Natural killer cell (primary cell): ENCODE measurements at regions not wholly inside any gene's neighbourhood (a gene's known extent, or its start where the extent isn't known, plus 50 kb on each side); places are given as distances from the start of the nearest gene placed in this dataset.
"Not testable (repeated sequence)": the region's sequence is repeated elsewhere in the genome, so short reads cannot be mapped to it uniquely, and the experiment has no call there.

Experiments
- ATAC-seq, 3 donors: fragments of 150-1000 bp in 2 of 3; fragments of 200-7000 bp in 1 of 3; cut with Tn5 transposase; 1 replicate in 1 of 3; 2 replicates in 2 of 3; pipeline ENCODE4 v1.10.0; 2021; ENCODE audit warnings: mild to moderate bottlenecking in 2 of 3, moderate library complexity in 2 of 3
- DNase-seq, 2 donors: peaks; one replicate each; pipeline versions ENCODE4 v3.0.0 to v3.0.0-alpha.2; 2013 to 2021; ENCODE audit warnings: mixed read lengths in 1 of 2
- H3K27ac ChIP-seq: one replicate; pipeline ENCODE4 v1.5.1; 2013; ENCODE audit warnings: mild to moderate bottlenecking, low read length
- H3K27me3 ChIP-seq: one replicate; pipeline ENCODE4 v1.6.1; 2013; ENCODE audit warnings: low read length; ENCODE audit not compliant: control insufficient read depth, insufficient read depth
- H3K36me3 ChIP-seq: one replicate; pipeline ENCODE4 v1.6.1; 2013; ENCODE audit warnings: low read length; ENCODE audit not compliant: control insufficient read depth, insufficient read depth
- H3K4me1 ChIP-seq: one replicate; pipeline ENCODE4 v1.6.1; 2013; ENCODE audit warnings: low read length; ENCODE audit not compliant: control insufficient read depth, insufficient read depth
- H3K4me3 ChIP-seq: one replicate; pipeline ENCODE4 v1.5.1; 2013; ENCODE audit warnings: low read length
- H3K9me3 ChIP-seq: one replicate; pipeline ENCODE4 v1.6.1; 2013; ENCODE audit warnings: low read length; ENCODE audit not compliant: control insufficient read depth, insufficient read depth
- H3K27ac Mint-ChIP-seq, 2 donors: one replicate each; pipeline ENCODE4 v1.8.0; 2022; ENCODE audit warnings: mild to moderate bottlenecking in 2 of 2, mixed read lengths in 2 of 2, moderate library complexity in 1 of 2
- H3K27me3 Mint-ChIP-seq, 2 donors: one replicate each; pipeline ENCODE4 v1.8.0; 2022; ENCODE audit warnings: low read depth in 2 of 2, mixed read lengths in 2 of 2
- H3K36me3 Mint-ChIP-seq: one replicate; pipeline ENCODE4 v1.8.0; 2022; ENCODE audit warnings: mixed read lengths
- H3K4me1 Mint-ChIP-seq, 2 donors: one replicate each; pipeline ENCODE4 v1.8.0; 2022; ENCODE audit warnings: mixed read lengths in 2 of 2
- H3K4me3 Mint-ChIP-seq: one replicate; pipeline ENCODE4 v1.8.0; 2022; ENCODE audit warnings: mild to moderate bottlenecking, moderate library complexity, mixed read lengths
- H3K9me3 Mint-ChIP-seq, 2 donors: one replicate each; pipeline ENCODE4 v1.8.0; 2022; ENCODE audit warnings: mixed read lengths in 2 of 2
- CTCF ChIP-seq: fragments of 200-600 bp; IDR thresholded peaks from one replicate; pipeline ENCODE4 v1.8.0; 2022; ENCODE audit warnings: antibody characterized with exemption
- WGBS: methylation state at CpG from one replicate; pipeline ENCODE4 v1.1.7; 2013; ENCODE audit warnings: missing lambda C conversion rate; ENCODE audit not compliant: insufficient coverage; 5-methylcytosine and 5-hydroxymethylcytosine counted together
- intact Hi-C: fragments of 100-400 bp; cut with micrococcal nuclease; formaldehyde crosslinking; loops from one replicate; pipeline ENCODE4 v1.14.2; 2022

DNA sequence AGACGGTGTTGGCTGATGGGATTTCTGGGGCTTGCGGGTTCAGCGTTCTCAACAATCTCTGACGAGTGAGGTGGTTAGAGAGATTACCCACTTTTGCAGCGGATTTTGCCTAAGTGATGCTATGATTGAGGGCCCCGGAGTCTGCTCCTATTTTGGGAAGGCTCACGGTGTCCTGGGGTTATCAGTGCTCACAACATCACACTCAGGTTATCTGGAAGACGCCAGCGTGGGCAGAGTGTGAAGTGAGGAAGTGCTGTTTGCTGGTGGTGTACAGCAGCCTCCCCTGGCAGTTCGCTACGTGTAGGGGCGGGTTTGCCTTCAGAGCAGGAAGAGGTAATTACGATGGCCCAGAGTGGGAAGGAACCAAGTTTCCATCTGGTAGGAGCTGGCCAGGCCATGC lies 341.2 kb upstream of the IRX2 start:
- 12% methylated on average over 13 of the region's 13 CpGs for WGBS

DNA sequence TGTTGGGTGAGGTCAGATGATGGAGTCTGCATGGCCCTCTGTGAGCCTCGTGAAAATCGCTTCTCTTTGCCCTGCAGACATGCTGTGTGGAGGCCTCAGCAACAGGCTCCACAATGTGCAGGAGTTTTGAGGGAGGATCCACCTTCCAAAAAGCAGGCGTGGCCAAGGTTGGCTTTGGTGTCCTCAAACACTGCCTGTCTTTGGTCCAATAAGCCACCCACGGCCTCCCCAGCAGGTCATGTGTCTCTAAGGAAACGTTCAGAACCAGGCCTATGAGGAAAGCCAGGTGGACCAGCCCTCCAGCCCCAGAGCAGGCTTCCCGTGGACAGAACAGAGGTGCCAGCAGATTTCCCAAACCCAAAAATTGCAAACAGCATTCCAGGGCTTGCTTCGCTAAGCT lies 340.7 kb upstream of the IRX2 start:
- no peak overlapping the region for H3K27ac ChIP-seq
- no peak for TF ChIP-seq CTCF
- ATAC-seq (no peak), DNase-seq (no peak)
- WGBS, result 59% methylated on average over 7 of the region's 7 CpGs
- H3K27ac Mint-ChIP-seq, result no peak overlapping the region
- H3K36me3 Mint-ChIP-seq, result no peaks in the 10 kb centered on the region
- H3K4me3 Mint-ChIP-seq, result no peak overlapping the region
- intact Hi-C loops, result no loop called here
- H3K4me1 ChIP-seq, result no peaks in the 10 kb centered on the region
- H3K4me3 ChIP-seq, result no peak overlapping the region
- H3K4me1 Mint-ChIP-seq, result no peaks in the 10 kb centered on the region
- H3K9me3 Mint-ChIP-seq, result peaks cover 3 to 8% of the 10 kb centered on the region in 2 donors
- no peaks in the 10 kb centered on the region for H3K36me3 ChIP-seq
- no peaks in the 10 kb centered on the region for H3K9me3 ChIP-seq
- H3K27me3 Mint-ChIP-seq, result no peaks in the 10 kb centered on the region
- no peaks in the 10 kb centered on the region for H3K27me3 ChIP-seq

More for the DNA sequence above, 341.2 kb upstream of the IRX2 start:
- ATAC-seq (no peak), DNase-seq (no peak)
- Mint-ChIP-seq H3K27me3 (no peaks in the 10 kb centered on the region), H3K27ac (no peak overlapping the region), H3K9me3 (peaks cover 3 to 8% of the 10 kb centered on the region in 2 donors), H3K4me3 (no peak overlapping the region), H3K36me3 (no peaks in the 10 kb centered on the region), H3K4me1 (no peaks in the 10 kb centered on the region)
- no peak for TF ChIP-seq CTCF
- intact Hi-C loops, result no loop called here
- H3K4me1 ChIP-seq, result no peaks in the 10 kb centered on the region
- H3K9me3 ChIP-seq, result no peaks in the 10 kb centered on the region
- H3K27ac ChIP-seq, result no peak overlapping the region
- no peak overlapping the region for H3K4me3 ChIP-seq
- H3K27me3 ChIP-seq, result no peaks in the 10 kb centered on the region
- H3K36me3 ChIP-seq, result no peaks in the 10 kb centered on the region

DNA sequence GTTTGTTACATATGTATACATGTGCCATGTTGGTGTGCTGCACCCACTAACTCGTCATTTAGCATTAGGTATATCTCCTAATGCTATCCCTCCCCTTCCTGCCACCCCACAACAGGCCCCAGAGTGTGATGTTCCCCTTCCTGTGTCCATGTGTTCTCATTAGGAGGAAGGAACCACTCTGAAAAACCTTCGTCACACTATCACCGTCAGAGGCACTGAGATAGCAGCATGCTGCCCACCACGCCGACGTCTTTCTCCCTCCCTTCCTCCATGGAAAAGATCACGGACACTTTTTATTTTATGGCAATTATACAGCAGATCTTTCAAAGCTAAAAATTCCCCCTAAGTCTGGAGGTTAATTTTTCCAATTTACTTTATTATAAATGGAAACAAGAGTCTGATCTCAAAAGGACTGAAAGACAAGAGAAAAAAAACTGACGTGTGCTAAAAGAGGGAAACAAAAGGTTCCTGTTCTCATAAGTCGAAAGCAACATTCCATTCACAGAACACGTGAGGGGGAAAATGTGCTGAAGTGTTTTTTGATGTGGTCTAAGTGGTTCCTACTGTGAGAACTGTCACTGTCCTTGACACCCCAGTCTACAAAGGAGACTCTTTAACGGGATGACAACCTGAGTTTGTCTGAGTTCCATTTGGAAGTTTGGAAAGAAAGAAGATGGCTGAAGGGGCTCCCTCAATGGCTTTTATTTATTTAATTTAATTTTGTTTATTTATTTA lies 339.7 kb upstream of the IRX2 start:
- Mint-ChIP-seq H3K36me3 (no peaks in the 10 kb centered on the region), H3K4me3 (no peak overlapping the region), H3K9me3 (peaks cover 3 to 8% of the 10 kb centered on the region in 2 donors), H3K27ac (no peak overlapping the region), H3K4me1 (no peaks in the 10 kb centered on the region), H3K27me3 (no peaks in the 10 kb centered on the region)
- no peak for TF ChIP-seq CTCF
- Histone ChIP-seq H3K36me3 (no peaks in the 10 kb centered on the region), H3K4me3 (no peak overlapping the region), H3K9me3 (no peaks in the 10 kb centered on the region), H3K27ac (no peak overlapping the region), H3K4me1 (no peaks in the 10 kb centered on the region), H3K27me3 (no peaks in the 10 kb centered on the region)
- DNase-seq (no peak), ATAC-seq (no peak)
- intact Hi-C loops, result no loop called here
- 24% methylated on average over 10 of the region's 11 CpGs for WGBS

DNA sequence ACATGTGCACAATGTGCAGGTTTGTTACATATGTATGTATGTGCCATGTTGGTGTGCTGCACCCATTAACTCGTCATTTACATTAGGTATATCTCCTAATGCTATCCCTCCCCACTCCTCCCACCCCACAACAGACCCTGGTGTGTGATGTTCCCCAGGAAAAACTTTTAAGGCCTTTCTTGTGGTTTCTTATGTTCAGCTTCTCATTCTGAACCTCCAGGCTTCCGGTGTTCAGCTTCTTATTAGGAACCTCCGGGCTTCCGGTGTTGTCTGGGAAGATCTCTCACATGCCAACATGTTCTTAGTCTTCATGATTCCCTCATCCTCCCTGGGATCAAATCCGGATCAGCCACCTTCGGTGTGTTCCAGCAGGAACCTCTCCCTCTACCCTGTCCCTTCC lies 338.8 kb upstream of the IRX2 start:
- H3K27me3 Mint-ChIP-seq, H3K9me3 ChIP-seq, H3K4me3 ChIP-seq, H3K36me3 ChIP-seq, H3K9me3 Mint-ChIP-seq, H3K4me1 ChIP-seq, ATAC-seq, H3K36me3 Mint-ChIP-seq, H3K4me1 Mint-ChIP-seq, DNase-seq, H3K4me3 Mint-ChIP-seq, H3K27me3 ChIP-seq, intact Hi-C loops, H3K27ac Mint-ChIP-seq, H3K27ac ChIP-seq: not testable (repeated sequence)
- WGBS, result 89% methylated on average over 3 of the region's 6 CpGs
